ENCODE measurements at regions not wholly inside any gene's neighbourhood (a gene's known extent, or its start where the extent isn't known, plus 50 kb on each side); places are given as distances from the start of the nearest gene placed in this dataset.

GRCh38 chr5:118736396-118736795 lies 252.0 kb downstream of the DTWD2 start:
- Histone ChIP-seq H3K4me3 (no peak overlapping the region), H4K20me1 (ENCODE audit: control insufficient read depth, insufficient read depth) (no peaks in the 10 kb centered on the region), H3K4me2 (ENCODE audit: control insufficient read depth, insufficient read depth) (no peak overlapping the region), H3K36me3 (ENCODE audit: control insufficient read depth in 2 of 2, insufficient read depth in 2 of 2, low read length in 1 of 2) (no peaks in the 10 kb centered on the region), H3K9ac (ENCODE audit: control insufficient read depth, insufficient read depth, low read length) (no peak overlapping the region), H2AFZ (ENCODE audit: control insufficient read depth, low read depth, low read length) (no peak overlapping the region), H3K27ac (ENCODE audit: control insufficient read depth, insufficient read depth) (no peak overlapping the region), H3K4me1 (ENCODE audit: control insufficient read depth, insufficient read depth, low read length) (no peaks in the 10 kb centered on the region), H3K9me3 (replicated peaks; ENCODE audit: control insufficient read depth, insufficient read depth, low read length) (no peaks in the 10 kb centered on the region), H3K79me2 (ENCODE audit: control insufficient read depth, insufficient read depth, low read length) (no peaks in the 10 kb centered on the region), H3K27me3 (replicated peaks in 1 of 2; ENCODE audit: control insufficient read depth in 2 of 2, insufficient read depth in 2 of 2, low read length in 1 of 2) (no peaks in the 10 kb centered on the region)
- ChIA-PET POLR2A (no interaction called here), CTCF (no interaction called here), RAD21 (ENCODE audit: unreplicated experiment) (no interaction called here), SMC1A (ENCODE audit: uncharacterized antibody, unreplicated experiment) (no interaction called here)
- FAIRE-seq: no peak
- no peak for ATAC-seq
- intact Hi-C loops (cut with micrococcal nuclease; ENCODE audit: unreplicated experiment) (no loop called here), in situ Hi-C loops (cut with MboI) (no loop called here)
- TF ChIP-seq BMI1 (IDR thresholded peaks at IDR 0.05; ENCODE audit: borderline replicate concordance) (no peak), FOXK2 (IDR thresholded peaks at IDR 0.05) (no peak), MYB (IDR thresholded peaks at IDR 0.05; ENCODE audit: borderline replicate concordance, low read depth, low read length) (no peak), PKNOX1 (IDR thresholded peaks at IDR 0.05) (no peak), KDM1A (IDR thresholded peaks at IDR 0.05; ENCODE audit: borderline replicate concordance) (no peak), BCLAF1 (IDR thresholded peaks at IDR 0.05) (no peak), STAT1 (conservative IDR thresholded peaks at IDR 0.05) (no peak), YBX1 (IDR thresholded peaks at IDR 0.05) (no peak), CBX3 (IDR thresholded peaks at IDR 0.05; ENCODE audit: borderline replicate concordance, low read depth) (no peak), CEBPB (IDR thresholded peaks at IDR 0.05; ENCODE audit: borderline replicate concordance in 1 of 2, low read depth in 2 of 2, low read length in 2 of 2) (no peak), ETV6 (conservative IDR thresholded peaks at IDR 0.05 in 1 of 2, IDR thresholded peaks at IDR 0.05 in 1 of 2; ENCODE audit: borderline replicate concordance in 1 of 2, low read depth in 1 of 2) (no peak), ZNF687 (IDR thresholded peaks at IDR 0.05) (no peak)
- DNase-seq (ENCODE audit: low read depth, low spot score): no peak
- WGBS (ENCODE audit: insufficient coverage, insufficient replicate concordance, low lambda C conversion rate, missing lambda C conversion rate): 60% methylated on average over 4 of the region's 4 CpGs
- no TSS peak for BruUV-seq (replicated peaks)

All from GM12878 (cell line).